Endothelial cell of umbilical vein (primary cell): ENCODE measurements at regions not wholly inside any gene's neighbourhood (a gene's known extent, or its start where the extent isn't known, plus 50 kb on each side); places are given as distances from the start of the nearest gene placed in this dataset.
"Not testable (repeated sequence)": the region's sequence is repeated elsewhere in the genome, so short reads cannot be mapped to it uniquely, and the experiment has no call there.

Experiments
- BruUV-seq: library from RNA; stranded (reverse); fragments of 400-500 nt; replicated peaks from 2 replicates; lab custom pipeline; 2021; lab: Mats Ljungman, UMichigan
- CTCF ChIA-PET: fragments of 300-600, 350-600 bp; sonication (Branson Sonifier 250); formaldehyde crosslinking; loops from one replicate; lab custom pipeline; 2021; ENCODE audit warnings: antibody characterized with exemption, inconsistent platforms; lab: Charles Lee
- POLR2A ChIA-PET: fragments of 300-600, 350-600 bp; sonication (Branson Sonifier 250); formaldehyde crosslinking; loops from one replicate; lab custom pipeline; 2021; ENCODE audit warnings: antibody characterized with exemption, inconsistent platforms; lab: Charles Lee
- DNase-seq: peaks from one replicate; pipeline ENCODE4 v3.0.0-alpha.2; 2011; ENCODE audit warnings: low read depth, low spot score
- FAIRE-seq: peaks from 2 replicates; lab custom pipeline; 2011; peaks lifted over from hg19 to GRCh38; lab: Jason Lieb, UNC
- H2AFZ ChIP-seq: 2 replicates; pipeline ENCODE4 v1.6.0; 2012; ENCODE audit warnings: low read depth, low read length, control low read depth, inconsistent platforms
- H3K27ac ChIP-seq: 2 replicates; pipeline ENCODE4 v1.5.1; 2011; ENCODE audit warnings: low read depth, mild to moderate bottlenecking, control low read depth, low read length, moderate library complexity; ENCODE audit not compliant: insufficient read depth
- H3K27me3 ChIP-seq, 2 experiments: 2 replicates each; pipeline versions ENCODE4 v1.6.0 to v1.6.1; 2011; ENCODE audit warnings: low read length in 2 of 2, mixed read lengths in 1 of 2; ENCODE audit not compliant: control insufficient read depth in 2 of 2, insufficient read depth in 2 of 2
- H3K36me3 ChIP-seq, 2 experiments: 2 replicates in 1 of 2; 3 replicates in 1 of 2; pipeline ENCODE4 v1.5.1; 2011; ENCODE audit warnings: low read length in 2 of 2, mild to moderate bottlenecking in 1 of 2, moderate library complexity in 1 of 2; ENCODE audit not compliant: control insufficient read depth in 2 of 2, insufficient read depth in 2 of 2; ENCODE audit errors: extremely low read depth in 1 of 2
- H3K4me1 ChIP-seq: 3 replicates; pipeline ENCODE4 v1.5.1; 2011; ENCODE audit warnings: mild to moderate bottlenecking, low read length; ENCODE audit not compliant: control insufficient read depth, insufficient read depth; ENCODE audit errors: extremely low read depth
- H3K4me2 ChIP-seq: 2 replicates; pipeline ENCODE4 v1.6.1; 2011; ENCODE audit warnings: low read length, control low read depth, mixed read lengths; ENCODE audit not compliant: insufficient read depth
- H3K4me3 ChIP-seq, 3 experiments: fragments of 200-600 bp in 1 of 3; sonication (generic), shearing (Covaris generic) in 1 of 3; replicated peaks in 1 of 3; 2 replicates each; pipeline ENCODE4 v1.5.1; 2011 to 2016; ENCODE audit warnings: control low read depth in 3 of 3, low read length in 3 of 3, mild to moderate bottlenecking in 2 of 3, inconsistent platforms in 1 of 3, low read depth in 1 of 3, moderate library complexity in 1 of 3; ENCODE audit not compliant: insufficient read depth in 1 of 3
- H3K79me2 ChIP-seq: 2 replicates; pipeline ENCODE4 v1.6.0; 2012; ENCODE audit warnings: low read length, inconsistent platforms; ENCODE audit not compliant: control insufficient read depth, insufficient read depth
- H3K9ac ChIP-seq: replicated peaks from 2 replicates; pipeline ENCODE3; 2011; ENCODE audit warnings: low read length, control low read depth; ENCODE audit not compliant: insufficient read depth; ENCODE audit errors: extremely low read depth
- H3K9me1 ChIP-seq: replicated peaks from 3 replicates; pipeline ENCODE4 v1.6.0; 2011; ENCODE audit warnings: mild to moderate bottlenecking, low read length; ENCODE audit not compliant: control insufficient read depth, insufficient read depth; ENCODE audit errors: extremely low read depth
- H3K9me3 ChIP-seq: replicated peaks from 2 replicates; pipeline ENCODE4 v1.5.1; 2012; ENCODE audit warnings: low read length, inconsistent platforms; ENCODE audit not compliant: control insufficient read depth, insufficient read depth
- H4K20me1 ChIP-seq: replicated peaks from 2 replicates; pipeline ENCODE3; 2011; ENCODE audit warnings: mild to moderate bottlenecking, low read length; ENCODE audit not compliant: control insufficient read depth, insufficient read depth; ENCODE audit errors: extremely low read depth
- dilution Hi-C: fragments of 300-500 bp; cut with MboI; formaldehyde crosslinking; loops from one replicate; pipeline ENCODE4 v1.15.0; 2019; ENCODE audit warnings: low sequenced_read_pairs; ENCODE audit not compliant: extremely low pct_ligation_motif_present
- intact Hi-C: fragments of 100-400 bp; cut with micrococcal nuclease; formaldehyde crosslinking; loops from one replicate; pipeline ENCODE4 v1.10.0; 2022

GRCh38 chr21:5076854-5077253, 5444.5 kb upstream of the TPTE start:
- BruUV-seq, POLR2A ChIA-PET: not testable (repeated sequence)

GRCh38 chr21:5079361-5079760, 5442.0 kb upstream of the TPTE start:
- H3K4me3 ChIP-seq, H3K36me3 ChIP-seq, H3K27ac ChIP-seq, H3K27me3 ChIP-seq, intact Hi-C loops, BruUV-seq, FAIRE-seq, H2AFZ ChIP-seq, CTCF ChIA-PET, H3K4me2 ChIP-seq, POLR2A ChIA-PET, H3K9me1 ChIP-seq, H4K20me1 ChIP-seq, H3K4me1 ChIP-seq, H3K9me3 ChIP-seq, H3K9ac ChIP-seq, dilution Hi-C loops, DNase-seq, H3K79me2 ChIP-seq: not testable (repeated sequence)

More at GRCh38 chr21:5076854-5077253, 5444.5 kb upstream of the TPTE start:
- H3K4me3 ChIP-seq, H3K27ac ChIP-seq, H2AFZ ChIP-seq, H3K79me2 ChIP-seq, FAIRE-seq, H3K9me1 ChIP-seq, H3K4me1 ChIP-seq, H3K9ac ChIP-seq, H3K27me3 ChIP-seq, dilution Hi-C loops, H3K36me3 ChIP-seq, H3K9me3 ChIP-seq, H3K4me2 ChIP-seq, CTCF ChIA-PET, DNase-seq, intact Hi-C loops, H4K20me1 ChIP-seq: not testable (repeated sequence)

DNA sequence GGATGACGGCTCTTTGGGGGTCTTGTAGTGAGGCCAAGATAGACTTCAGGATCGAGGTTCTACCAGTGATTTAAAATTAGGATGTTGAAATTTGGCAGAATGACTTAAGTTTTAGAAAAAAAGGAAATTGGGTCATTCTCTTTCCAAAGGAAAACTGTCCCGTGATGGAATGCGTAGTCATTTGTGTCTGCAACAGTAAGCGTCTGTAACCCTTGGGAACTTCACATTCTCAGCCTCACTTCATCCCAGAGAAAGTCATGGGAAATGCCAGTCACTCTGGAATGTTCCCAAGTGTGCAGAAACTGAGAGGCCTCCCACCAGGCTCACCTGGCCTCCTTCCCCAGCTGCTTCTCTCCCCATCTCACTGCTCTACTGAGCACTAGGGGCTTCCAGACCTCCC, 5441.4 kb upstream of the TPTE start:
- H3K36me3 ChIP-seq, H2AFZ ChIP-seq, H3K4me3 ChIP-seq, H3K9me1 ChIP-seq, H3K9ac ChIP-seq, FAIRE-seq, DNase-seq, BruUV-seq, dilution Hi-C loops, H3K4me2 ChIP-seq, H4K20me1 ChIP-seq, H3K27ac ChIP-seq, POLR2A ChIA-PET, intact Hi-C loops, H3K4me1 ChIP-seq, H3K79me2 ChIP-seq, CTCF ChIA-PET, H3K27me3 ChIP-seq, H3K9me3 ChIP-seq: not testable (repeated sequence)

GRCh38 chr21:5084246-5084645, 5437.1 kb upstream of the TPTE start:
- H3K27ac ChIP-seq, H3K9me1 ChIP-seq, POLR2A ChIA-PET, H3K4me3 ChIP-seq, H3K4me2 ChIP-seq, H3K27me3 ChIP-seq, H3K9ac ChIP-seq, BruUV-seq, H3K4me1 ChIP-seq, H4K20me1 ChIP-seq, H3K79me2 ChIP-seq, H3K36me3 ChIP-seq, DNase-seq, H3K9me3 ChIP-seq, H2AFZ ChIP-seq, CTCF ChIA-PET, dilution Hi-C loops, intact Hi-C loops, FAIRE-seq: not testable (repeated sequence)
